ENCODE measurements at regions not wholly inside any gene's neighbourhood (a gene's known extent, or its start where the extent isn't known, plus 50 kb on each side); places are given as distances from the start of the nearest gene placed in this dataset.

- H2AFZ ChIP-seq (ENCODE audit: low read length, unreplicated experiment): no peak overlapping the region
- no peak overlapping the region for H3K27ac ChIP-seq (ENCODE audit: low read depth, low read length)
- no peaks in the 10 kb centered on the region for H3K27me3 ChIP-seq (ENCODE audit: insufficient read depth, low read length)
- no peaks in the 10 kb centered on the region for H3K36me3 ChIP-seq (ENCODE audit: insufficient read depth, low read length)
- no peaks in the 10 kb centered on the region for H3K79me2 ChIP-seq (ENCODE audit: control insufficient read depth, insufficient read depth, low read length, unreplicated experiment)
- H3K4me1 ChIP-seq (ENCODE audit: control insufficient read depth, insufficient read depth, low read length, unreplicated experiment): no peaks in the 10 kb centered on the region
- H3K4me3 ChIP-seq (ENCODE audit: low read depth, low read length): no peak overlapping the region
These were observed 1341.3 kb upstream of the LRRTM1 start for GRCh38 chr2:81645745-81646301.

- H3K4me1 ChIP-seq (ENCODE audit: control insufficient read depth, insufficient read depth, low read length, unreplicated experiment): no peaks in the 10 kb centered on the region
- no peak overlapping the region for H3K4me3 ChIP-seq (ENCODE audit: low read depth, low read length)
- no peak overlapping the region for H3K27ac ChIP-seq (ENCODE audit: low read depth, low read length)
- H3K36me3 ChIP-seq (ENCODE audit: insufficient read depth, low read length): no peaks in the 10 kb centered on the region
- H2AFZ ChIP-seq (ENCODE audit: low read length, unreplicated experiment): no peak overlapping the region
- H3K27me3 ChIP-seq (ENCODE audit: insufficient read depth, low read length): no peaks in the 10 kb centered on the region
- no peaks in the 10 kb centered on the region for H3K79me2 ChIP-seq (ENCODE audit: control insufficient read depth, insufficient read depth, low read length, unreplicated experiment)
These were observed 1339.6 kb upstream of the LRRTM1 start for GRCh38 chr2:81644189-81644588.

- Histone ChIP-seq H3K36me3 (ENCODE audit: insufficient read depth, low read length) (no peaks in the 10 kb centered on the region), H3K79me2 (ENCODE audit: control insufficient read depth, insufficient read depth, low read length, unreplicated experiment) (no peaks in the 10 kb centered on the region), H3K4me3 (ENCODE audit: low read depth, low read length) (no peak overlapping the region), H3K27me3 (ENCODE audit: insufficient read depth, low read length) (no peaks in the 10 kb centered on the region), H2AFZ (ENCODE audit: low read length, unreplicated experiment) (no peak overlapping the region), H3K27ac (ENCODE audit: low read depth, low read length) (no peak overlapping the region), H3K4me1 (ENCODE audit: control insufficient read depth, insufficient read depth, low read length, unreplicated experiment) (no peaks in the 10 kb centered on the region)
These were observed 1320.3 kb upstream of the LRRTM1 start for GRCh38 chr2:81624825-81625224.

- Histone ChIP-seq H3K36me3 (ENCODE audit: insufficient read depth, low read length) (no peaks in the 10 kb centered on the region), H3K79me2 (ENCODE audit: control insufficient read depth, insufficient read depth, low read length, unreplicated experiment) (no peaks in the 10 kb centered on the region), H2AFZ (ENCODE audit: low read length, unreplicated experiment) (no peak overlapping the region), H3K4me1 (ENCODE audit: control insufficient read depth, insufficient read depth, low read length, unreplicated experiment) (no peaks in the 10 kb centered on the region), H3K27ac (ENCODE audit: low read depth, low read length) (no peak overlapping the region), H3K27me3 (ENCODE audit: insufficient read depth, low read length) (no peaks in the 10 kb centered on the region), H3K4me3 (ENCODE audit: low read depth, low read length) (no peak overlapping the region)
These were observed 1295.5 kb upstream of the LRRTM1 start for GRCh38 chr2:81600088-81600487.

- H3K79me2 ChIP-seq (ENCODE audit: control insufficient read depth, insufficient read depth, low read length, unreplicated experiment): no peaks in the 10 kb centered on the region
- no peak overlapping the region for H3K27ac ChIP-seq (ENCODE audit: low read depth, low read length)
- no peaks in the 10 kb centered on the region for H3K27me3 ChIP-seq (ENCODE audit: insufficient read depth, low read length)
- H3K4me1 ChIP-seq (ENCODE audit: control insufficient read depth, insufficient read depth, low read length, unreplicated experiment): no peaks in the 10 kb centered on the region
- no peak overlapping the region for H3K4me3 ChIP-seq (ENCODE audit: low read depth, low read length)
- H3K36me3 ChIP-seq (ENCODE audit: insufficient read depth, low read length): no peaks in the 10 kb centered on the region
- no peak overlapping the region for H2AFZ ChIP-seq (ENCODE audit: low read length, unreplicated experiment)
These were observed 1293.9 kb upstream of the LRRTM1 start for GRCh38 chr2:81598453-81598852.

GRCh38 chr2:81589406-81589805 is 1284.9 kb upstream of the LRRTM1 start:
- Histone ChIP-seq H3K4me1 (ENCODE audit: control insufficient read depth, insufficient read depth, low read length, unreplicated experiment) (no peaks in the 10 kb centered on the region), H3K27ac (ENCODE audit: low read depth, low read length) (no peak overlapping the region), H3K27me3 (ENCODE audit: insufficient read depth, low read length) (no peaks in the 10 kb centered on the region), H3K79me2 (ENCODE audit: control insufficient read depth, insufficient read depth, low read length, unreplicated experiment) (no peaks in the 10 kb centered on the region), H3K4me3 (ENCODE audit: low read depth, low read length) (no peak overlapping the region), H3K36me3 (ENCODE audit: insufficient read depth, low read length) (no peaks in the 10 kb centered on the region), H2AFZ (ENCODE audit: low read length, unreplicated experiment) (no peak overlapping the region)

- no peaks in the 10 kb centered on the region for H3K27me3 ChIP-seq (ENCODE audit: insufficient read depth, low read length)
- no peaks in the 10 kb centered on the region for H3K4me1 ChIP-seq (ENCODE audit: control insufficient read depth, insufficient read depth, low read length, unreplicated experiment)
- H3K4me3 ChIP-seq (ENCODE audit: low read depth, low read length): no peak overlapping the region
- H3K79me2 ChIP-seq (ENCODE audit: control insufficient read depth, insufficient read depth, low read length, unreplicated experiment): no peaks in the 10 kb centered on the region
- no peak overlapping the region for H3K27ac ChIP-seq (ENCODE audit: low read depth, low read length)
- no peak overlapping the region for H2AFZ ChIP-seq (ENCODE audit: low read length, unreplicated experiment)
- no peaks in the 10 kb centered on the region for H3K36me3 ChIP-seq (ENCODE audit: insufficient read depth, low read length)
These were observed 1279.0 kb upstream of the LRRTM1 start for GRCh38 chr2:81583311-81584108.

GRCh38 chr2:81576713-81577112 is 1272.2 kb upstream of the LRRTM1 start:
- Histone ChIP-seq H3K4me1 (ENCODE audit: control insufficient read depth, insufficient read depth, low read length, unreplicated experiment) (no peaks in the 10 kb centered on the region), H3K27me3 (ENCODE audit: insufficient read depth, low read length) (no peaks in the 10 kb centered on the region), H2AFZ (ENCODE audit: low read length, unreplicated experiment) (no peak overlapping the region), H3K36me3 (ENCODE audit: insufficient read depth, low read length) (no peaks in the 10 kb centered on the region), H3K4me3 (ENCODE audit: low read depth, low read length) (no peak overlapping the region), H3K27ac (ENCODE audit: low read depth, low read length) (no peak overlapping the region), H3K79me2 (ENCODE audit: control insufficient read depth, insufficient read depth, low read length, unreplicated experiment) (no peaks in the 10 kb centered on the region)

GRCh38 chr2:81551040-81551634 is 1246.6 kb upstream of the LRRTM1 start:
- Histone ChIP-seq H3K27me3 (ENCODE audit: insufficient read depth, low read length) (no peaks in the 10 kb centered on the region), H3K27ac (ENCODE audit: low read depth, low read length) (no peak overlapping the region), H2AFZ (ENCODE audit: low read length, unreplicated experiment) (no peak overlapping the region), H3K4me1 (ENCODE audit: control insufficient read depth, insufficient read depth, low read length, unreplicated experiment) (no peaks in the 10 kb centered on the region), H3K79me2 (ENCODE audit: control insufficient read depth, insufficient read depth, low read length, unreplicated experiment) (no peaks in the 10 kb centered on the region), H3K36me3 (ENCODE audit: insufficient read depth, low read length) (no peaks in the 10 kb centered on the region), H3K4me3 (ENCODE audit: low read depth, low read length) (no peak overlapping the region)

- Histone ChIP-seq H3K4me3 (ENCODE audit: low read depth, low read length) (no peak overlapping the region), H3K4me1 (ENCODE audit: control insufficient read depth, insufficient read depth, low read length, unreplicated experiment) (no peaks in the 10 kb centered on the region), H3K27me3 (ENCODE audit: insufficient read depth, low read length) (no peaks in the 10 kb centered on the region), H3K36me3 (ENCODE audit: insufficient read depth, low read length) (no peaks in the 10 kb centered on the region), H3K79me2 (ENCODE audit: control insufficient read depth, insufficient read depth, low read length, unreplicated experiment) (no peaks in the 10 kb centered on the region), H3K27ac (ENCODE audit: low read depth, low read length) (no peak overlapping the region), H2AFZ (ENCODE audit: low read length, unreplicated experiment) (no peak overlapping the region)
These were observed 1245.7 kb upstream of the LRRTM1 start for GRCh38 chr2:81550277-81550676.

GRCh38 chr2:81549646-81550045 is 1245.1 kb upstream of the LRRTM1 start:
- Histone ChIP-seq H2AFZ (ENCODE audit: low read length, unreplicated experiment) (no peak overlapping the region), H3K4me3 (ENCODE audit: low read depth, low read length) (no peak overlapping the region)

More at GRCh38 chr2:81549646-81550045, 1245.1 kb upstream of the LRRTM1 start:
- no peak overlapping the region for H3K27ac ChIP-seq (ENCODE audit: low read depth, low read length)
- no peaks in the 10 kb centered on the region for H3K27me3 ChIP-seq (ENCODE audit: insufficient read depth, low read length)
- no peaks in the 10 kb centered on the region for H3K36me3 ChIP-seq (ENCODE audit: insufficient read depth, low read length)
- no peaks in the 10 kb centered on the region for H3K79me2 ChIP-seq (ENCODE audit: control insufficient read depth, insufficient read depth, low read length, unreplicated experiment)
- H3K4me1 ChIP-seq (ENCODE audit: control insufficient read depth, insufficient read depth, low read length, unreplicated experiment): no peaks in the 10 kb centered on the region
